Mesenchymal stem cell (in vitro differentiated cells and primary cell): ENCODE measurements at regions not wholly inside any gene's neighbourhood (a gene's known extent, or its start where the extent isn't known, plus 50 kb on each side); places are given as distances from the start of the nearest gene placed in this dataset.

Experiments
- DNase-seq: peaks from one replicate; pipeline ENCODE4 v3.0.0-alpha.2; 2013
- H2AFZ ChIP-seq: one replicate; pipeline ENCODE4 v1.6.1; 2013; ENCODE audit warnings: low read depth, mild to moderate bottlenecking, control low read depth, inconsistent platforms, low read length, moderate library complexity
- H2AK5ac ChIP-seq: 2 replicates; pipeline ENCODE4 v1.6.1; 2013; ENCODE audit warnings: low read length, moderate library complexity, mild to moderate bottlenecking, inconsistent platforms; ENCODE audit not compliant: severe bottlenecking
- H2BK120ac ChIP-seq: one replicate; pipeline ENCODE4 v1.6.1; 2013; ENCODE audit warnings: low read depth, mild to moderate bottlenecking, inconsistent platforms, low read length, moderate library complexity
- H2BK12ac ChIP-seq, 2 experiments: one replicate each; pipeline ENCODE4 v1.6.1; 2013; ENCODE audit warnings: inconsistent platforms in 2 of 2, low read length in 2 of 2, mild to moderate bottlenecking in 2 of 2, moderate library complexity in 2 of 2, control low read depth in 1 of 2
- H2BK15ac ChIP-seq: one replicate; pipeline ENCODE4 v1.6.1; 2013; ENCODE audit warnings: mild to moderate bottlenecking, low read depth, inconsistent platforms; ENCODE audit not compliant: poor library complexity, severe bottlenecking
- H2BK5ac ChIP-seq: 2 replicates; pipeline ENCODE4 v1.6.1; 2013; ENCODE audit warnings: low read depth, mild to moderate bottlenecking, low read length, control low read depth, inconsistent platforms; ENCODE audit not compliant: poor library complexity, severe bottlenecking
- H3K14ac ChIP-seq, 2 experiments: one replicate each; pipeline ENCODE4 v1.6.1; 2013; ENCODE audit warnings: inconsistent platforms in 2 of 2, low read length in 2 of 2, control low read depth in 1 of 2, mild to moderate bottlenecking in 1 of 2, moderate library complexity in 1 of 2
- H3K18ac ChIP-seq, 2 experiments: one replicate each; pipeline ENCODE4 v1.6.1; 2013; ENCODE audit warnings: inconsistent platforms in 2 of 2, low read length in 2 of 2, control low read depth in 1 of 2, low read depth in 1 of 2, mild to moderate bottlenecking in 1 of 2
- H3K23ac ChIP-seq, 2 experiments: one replicate each; pipeline ENCODE4 v1.6.1; 2013; ENCODE audit warnings: inconsistent platforms in 2 of 2, low read length in 2 of 2, mild to moderate bottlenecking in 2 of 2, moderate library complexity in 2 of 2, control low read depth in 1 of 2
- H3K27ac ChIP-seq: 2 replicates; pipeline ENCODE4 v1.5.1; 2013; ENCODE audit warnings: mild to moderate bottlenecking, moderate library complexity, low read length, control low read depth, inconsistent platforms; ENCODE audit not compliant: poor library complexity, severe bottlenecking
- H3K27me3 ChIP-seq, 2 experiments: 2 replicates each; pipeline versions ENCODE4 v1.6.1 to v1.7.0; 2013; ENCODE audit warnings: low read length in 2 of 2, mild to moderate bottlenecking in 2 of 2, moderate library complexity in 2 of 2, control low read depth in 1 of 2, inconsistent platforms in 1 of 2; ENCODE audit not compliant: control insufficient read depth in 1 of 2, insufficient read depth in 1 of 2
- H3K36me3 ChIP-seq, 2 experiments: 2 replicates each; pipeline versions ENCODE4 v1.6.1 to v1.7.0; 2013; ENCODE audit warnings: low read length in 2 of 2, control low read depth in 1 of 2, inconsistent platforms in 1 of 2, low read depth in 1 of 2, mild to moderate bottlenecking in 1 of 2; ENCODE audit not compliant: insufficient read depth in 2 of 2, control insufficient read depth in 1 of 2
- H3K4ac ChIP-seq, 2 experiments: one replicate each; pipeline ENCODE4 v1.6.1; 2013; ENCODE audit warnings: inconsistent platforms in 2 of 2, low read length in 2 of 2, mild to moderate bottlenecking in 2 of 2, moderate library complexity in 2 of 2, control low read depth in 1 of 2, low read depth in 1 of 2
- H3K4me1 ChIP-seq: 2 replicates; pipeline ENCODE4 v1.6.1; 2013; ENCODE audit warnings: low read depth, low read length, control low read depth; ENCODE audit not compliant: control insufficient read depth, insufficient read depth
- H3K4me2 ChIP-seq: 2 replicates; pipeline ENCODE4 v1.6.1; 2013; ENCODE audit warnings: low read length, mild to moderate bottlenecking, inconsistent platforms; ENCODE audit not compliant: poor library complexity, severe bottlenecking
- H3K4me3 ChIP-seq, 2 experiments: 2 replicates each; pipeline versions ENCODE4 v1.5.1 to v1.7.0; 2013; ENCODE audit warnings: low read length in 2 of 2, mild to moderate bottlenecking in 2 of 2, control low read depth in 1 of 2, low read depth in 1 of 2; ENCODE audit not compliant: insufficient read depth in 1 of 2
- H3K79me1 ChIP-seq: replicated peaks from 2 replicates; pipeline ENCODE4 v1.6.1; 2013; ENCODE audit warnings: mild to moderate bottlenecking, control low read depth, low read length, inconsistent platforms; ENCODE audit not compliant: poor library complexity, severe bottlenecking
- H3K9ac ChIP-seq: 2 replicates; pipeline ENCODE4 v1.7.0; 2013; ENCODE audit warnings: mild to moderate bottlenecking, low read length, moderate library complexity
- H3K9me3 ChIP-seq: 2 replicates; pipeline ENCODE4 v1.7.0; 2013; ENCODE audit warnings: mild to moderate bottlenecking, low read length; ENCODE audit not compliant: control insufficient read depth
- H4K8ac ChIP-seq: one replicate; pipeline ENCODE4 v1.6.1; 2013; ENCODE audit warnings: inconsistent platforms, mild to moderate bottlenecking, low read length, moderate library complexity
- H4K91ac ChIP-seq: one replicate; pipeline ENCODE4 v1.6.1; 2013; ENCODE audit warnings: mild to moderate bottlenecking, low read length, inconsistent platforms
- WGBS: methylation state at CpG from one replicate; pipeline ENCODE4 v1.1.7; 2013; ENCODE audit warnings: mixed read lengths; 5-methylcytosine and 5-hydroxymethylcytosine counted together

- Histone ChIP-seq H3K9me3 (no peaks in the 10 kb centered on the region), H3K18ac (no peak overlapping the region), H3K4ac (no peak overlapping the region), H2AK5ac (no peak overlapping the region), H2AFZ (no peak overlapping the region), H2BK15ac (no peak overlapping the region), H3K23ac (no peak overlapping the region), H3K27me3 (no peaks in the 10 kb centered on the region), H2BK120ac (no peak overlapping the region), H3K27ac (no peak overlapping the region), H3K14ac (no peak overlapping the region), H3K4me3 (no peak overlapping the region), H2BK5ac (no peak overlapping the region), H3K4me2 (no peak overlapping the region), H4K91ac (no peak overlapping the region), H3K4me1 (no peaks in the 10 kb centered on the region), H4K8ac (no peak overlapping the region), H3K9ac (no peak overlapping the region), H3K79me1 (no peaks in the 10 kb centered on the region), H2BK12ac (no peak overlapping the region), H3K36me3 (no peaks in the 10 kb centered on the region)
- no peak for DNase-seq
- WGBS: 76% methylated on average over 9 of the region's 9 CpGs
Observed at GRCh38 chr2:13537771-13538349, 821.1 kb downstream of the TRIB2 start.

- Histone ChIP-seq H3K79me1 (no peaks in the 10 kb centered on the region), H3K4ac (no peak overlapping the region), H4K91ac (no peak overlapping the region), H3K14ac (no peak overlapping the region), H3K4me3 (no peak overlapping the region), H2AFZ (no peak overlapping the region), H3K27me3 (no peaks in the 10 kb centered on the region), H3K9me3 (no peaks in the 10 kb centered on the region), H3K4me2 (no peak overlapping the region), H3K27ac (no peak overlapping the region), H4K8ac (no peak overlapping the region), H2BK12ac (no peak overlapping the region), H3K23ac (no peak overlapping the region), H3K4me1 (no peaks in the 10 kb centered on the region), H2BK15ac (no peak overlapping the region), H3K18ac (no peak overlapping the region), H2BK120ac (no peak overlapping the region), H2AK5ac (no peak overlapping the region), H3K9ac (no peak overlapping the region), H2BK5ac (no peak overlapping the region), H3K36me3 (no peaks in the 10 kb centered on the region)
- no peak for DNase-seq
- 78% methylated on average over 2 of the region's 2 CpGs for WGBS
Observed at GRCh38 chr2:13539296-13539695, 822.6 kb downstream of the TRIB2 start.

- no peak overlapping the region for H2BK120ac ChIP-seq
- H3K4me2 ChIP-seq: no peak overlapping the region
- no peak overlapping the region for H2BK15ac ChIP-seq
- H2AFZ ChIP-seq: no peak overlapping the region
- H3K23ac ChIP-seq: no peak overlapping the region
- no peak overlapping the region for H2BK12ac ChIP-seq
- H3K9ac ChIP-seq: no peak overlapping the region
- no peak for DNase-seq
- no peak overlapping the region for H2AK5ac ChIP-seq
- WGBS: 85% methylated on average over 4 of the region's 6 CpGs
- no peak overlapping the region for H3K4me3 ChIP-seq
- H3K36me3 ChIP-seq: no peaks in the 10 kb centered on the region
- no peak overlapping the region for H3K18ac ChIP-seq
- H4K8ac ChIP-seq: no peak overlapping the region
- no peak overlapping the region for H3K27ac ChIP-seq
- no peak overlapping the region for H3K14ac ChIP-seq
- H3K9me3 ChIP-seq: no peaks in the 10 kb centered on the region
- H3K4ac ChIP-seq: no peak overlapping the region
- no peak overlapping the region for H4K91ac ChIP-seq
- H3K27me3 ChIP-seq: no peaks in the 10 kb centered on the region
- no peak overlapping the region for H2BK5ac ChIP-seq
- H3K4me1 ChIP-seq: no peaks in the 10 kb centered on the region
- no peaks in the 10 kb centered on the region for H3K79me1 ChIP-seq
Observed at GRCh38 chr2:13542061-13542460, 825.3 kb downstream of the TRIB2 start.

- no peak overlapping the region for H3K4me3 ChIP-seq
- H3K9ac ChIP-seq: no peak overlapping the region
- H4K8ac ChIP-seq: no peak overlapping the region
- H3K23ac ChIP-seq: no peak overlapping the region
- no peaks in the 10 kb centered on the region for H3K9me3 ChIP-seq
- H2BK120ac ChIP-seq: no peak overlapping the region
- H2AK5ac ChIP-seq: no peak overlapping the region
- H3K4ac ChIP-seq: no peak overlapping the region
- H3K79me1 ChIP-seq: no peaks in the 10 kb centered on the region
- no peak overlapping the region for H2BK12ac ChIP-seq
- H3K4me1 ChIP-seq: no peaks in the 10 kb centered on the region
- DNase-seq: no peak
- no peak overlapping the region for H2BK15ac ChIP-seq
- no peak overlapping the region for H2AFZ ChIP-seq
- no peak overlapping the region for H4K91ac ChIP-seq
- no peak overlapping the region for H3K18ac ChIP-seq
- WGBS: 69% methylated on average over 5 of the region's 5 CpGs
- no peak overlapping the region for H3K4me2 ChIP-seq
- H3K27me3 ChIP-seq: no peaks in the 10 kb centered on the region
- H3K36me3 ChIP-seq: no peaks in the 10 kb centered on the region
- no peak overlapping the region for H3K14ac ChIP-seq
- no peak overlapping the region for H2BK5ac ChIP-seq
- H3K27ac ChIP-seq: no peak overlapping the region
Observed at GRCh38 chr2:13542642-13543041, 825.9 kb downstream of the TRIB2 start.
